SK-N-SH treated with all-trans-retinoic acid at 6 μM for 48 hours (cell line): ENCODE measurements at regions not wholly inside any gene's neighbourhood (a gene's known extent, or its start where the extent isn't known, plus 50 kb on each side); places are given as distances from the start of the nearest gene placed in this dataset.

Source experiments
- ARNTL ChIP-seq: fragments of 450-650 bp; formaldehyde crosslinking; IDR thresholded peaks from 2 replicates; pipeline ENCODE4 v1.5.0; 2020; ENCODE audit warnings: low read depth, mild to moderate bottlenecking, moderate library complexity, borderline replicate concordance
- ISL1 ChIP-seq: fragments of 250-450 bp; sonication (Bioruptor Pico); IDR thresholded peaks from 2 replicates; pipeline ENCODE4 v2.1.2; 2022; ENCODE audit warnings: mild to moderate bottlenecking, moderate library complexity
- ZC3H10 ChIP-seq: fragments of 250-450 bp; sonication (Bioruptor Pico); IDR thresholded peaks from 2 replicates; pipeline ENCODE4 v1.5.1; 2021; ENCODE audit warnings: mild to moderate bottlenecking, moderate library complexity
- ZFP3 ChIP-seq: fragments of 250-450 bp; sonication (Bioruptor Pico); IDR thresholded peaks from 2 replicates; pipeline ENCODE4 v1.5.0; 2020; ENCODE audit warnings: mild to moderate bottlenecking, moderate library complexity
- ZNF8 ChIP-seq: fragments of 450-650 bp; formaldehyde crosslinking; IDR thresholded peaks from 2 replicates; pipeline ENCODE4 v1.5.0; 2020; ENCODE audit warnings: mild to moderate bottlenecking, moderate library complexity
- TF ChIP-seq, protein P1 (sequence below): fragments of 250-450 bp; sonication (Bioruptor Pico); IDR thresholded peaks from 2 replicates; pipeline ENCODE4 v1.8.0; 2020; ENCODE audit warnings: mild to moderate bottlenecking, moderate library complexity, borderline replicate concordance
- TF ChIP-seq, protein P2 (sequence below): fragments of 250-450 bp; sonication (Bioruptor Pico); IDR thresholded peaks from 2 replicates; pipeline ENCODE4 v1.5.1; 2021; ENCODE audit warnings: mild to moderate bottlenecking, moderate library complexity

DNA sequence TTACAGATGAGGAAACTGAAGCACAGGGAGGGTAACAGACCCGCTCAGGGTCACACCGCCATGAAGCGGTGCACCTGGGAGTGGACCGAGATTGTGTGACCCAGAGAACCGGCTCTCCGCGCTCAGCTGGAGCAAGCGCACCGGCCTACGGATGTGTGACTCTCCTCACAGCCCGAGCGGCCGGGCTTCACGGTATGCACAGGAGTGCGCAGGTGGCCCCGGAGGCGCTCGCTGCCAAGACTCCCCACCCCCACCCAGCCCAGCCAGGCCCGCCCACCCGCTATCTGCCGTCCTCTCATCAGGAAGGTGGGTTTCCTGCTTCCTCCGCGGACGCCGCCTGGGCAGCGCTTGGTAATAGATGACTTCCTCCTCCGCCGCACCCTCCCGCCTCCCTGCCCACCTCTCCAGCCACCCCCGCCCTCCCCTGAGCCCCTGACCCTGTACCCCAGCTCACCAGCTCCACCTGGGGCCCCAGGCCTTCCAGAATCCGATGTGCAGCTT, 110.7 kb downstream of the NCOR2 start:
- TF ChIP-seq ZNF8 (no peak), ZC3H10 (CRISPR knock-in tag) (no peak), ZFP3 (CRISPR knock-in tag) (peak; percentile 93), ARNTL (CRISPR knock-in tag) (no peak), ISL1 (CRISPR knock-in tag) (no peak)
- TF ChIP-seq, protein P1, sequence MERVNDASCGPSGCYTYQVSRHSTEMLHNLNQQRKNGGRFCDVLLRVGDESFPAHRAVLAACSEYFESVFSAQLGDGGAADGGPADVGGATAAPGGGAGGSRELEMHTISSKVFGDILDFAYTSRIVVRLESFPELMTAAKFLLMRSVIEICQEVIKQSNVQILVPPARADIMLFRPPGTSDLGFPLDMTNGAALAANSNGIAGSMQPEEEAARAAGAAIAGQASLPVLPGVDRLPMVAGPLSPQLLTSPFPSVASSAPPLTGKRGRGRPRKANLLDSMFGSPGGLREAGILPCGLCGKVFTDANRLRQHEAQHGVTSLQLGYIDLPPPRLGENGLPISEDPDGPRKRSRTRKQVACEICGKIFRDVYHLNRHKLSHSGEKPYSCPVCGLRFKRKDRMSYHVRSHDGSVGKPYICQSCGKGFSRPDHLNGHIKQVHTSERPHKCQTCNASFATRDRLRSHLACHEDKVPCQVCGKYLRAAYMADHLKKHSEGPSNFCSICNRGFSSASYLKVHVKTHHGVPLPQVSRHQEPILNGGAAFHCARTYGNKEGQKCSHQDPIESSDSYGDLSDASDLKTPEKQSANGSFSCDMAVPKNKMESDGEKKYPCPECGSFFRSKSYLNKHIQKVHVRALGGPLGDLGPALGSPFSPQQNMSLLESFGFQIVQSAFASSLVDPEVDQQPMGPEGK (CRISPR knock-in tag) = no peak
- TF ChIP-seq, protein P2, sequence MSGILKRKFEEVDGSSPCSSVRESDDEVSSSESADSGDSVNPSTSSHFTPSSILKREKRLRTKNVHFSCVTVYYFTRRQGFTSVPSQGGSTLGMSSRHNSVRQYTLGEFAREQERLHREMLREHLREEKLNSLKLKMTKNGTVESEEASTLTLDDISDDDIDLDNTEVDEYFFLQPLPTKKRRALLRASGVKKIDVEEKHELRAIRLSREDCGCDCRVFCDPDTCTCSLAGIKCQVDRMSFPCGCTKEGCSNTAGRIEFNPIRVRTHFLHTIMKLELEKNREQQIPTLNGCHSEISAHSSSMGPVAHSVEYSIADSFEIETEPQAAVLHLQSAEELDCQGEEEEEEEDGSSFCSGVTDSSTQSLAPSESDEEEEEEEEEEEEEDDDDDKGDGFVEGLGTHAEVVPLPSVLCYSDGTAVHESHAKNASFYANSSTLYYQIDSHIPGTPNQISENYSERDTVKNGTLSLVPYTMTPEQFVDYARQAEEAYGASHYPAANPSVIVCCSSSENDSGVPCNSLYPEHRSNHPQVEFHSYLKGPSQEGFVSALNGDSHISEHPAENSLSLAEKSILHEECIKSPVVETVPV (CRISPR knock-in tag) = no peak
